NT2/D1 (cell line): ENCODE measurements at regions not wholly inside any gene's neighbourhood (a gene's known extent, or its start where the extent isn't known, plus 50 kb on each side); places are given as distances from the start of the nearest gene placed in this dataset.

Experiments
- DNase-seq: peaks from one replicate; pipeline ENCODE4 v3.0.0-alpha.2; 2011; ENCODE audit warnings: low read depth, low spot score
- H3K27me3 ChIP-seq: 2 replicates; pipeline ENCODE4 v1.6.0; 2011; ENCODE audit warnings: mild to moderate bottlenecking; ENCODE audit not compliant: insufficient read length, insufficient read depth
- H3K36me3 ChIP-seq: 2 replicates; pipeline ENCODE4 v1.6.1; 2011; ENCODE audit warnings: mild to moderate bottlenecking, low read length, mixed read lengths; ENCODE audit not compliant: insufficient read depth, insufficient read length
- H3K4me1 ChIP-seq: 2 replicates; pipeline ENCODE4 v1.5.1; 2011; ENCODE audit not compliant: insufficient read depth, insufficient read length
- H3K4me3 ChIP-seq: 2 replicates; pipeline ENCODE4 v1.5.1; 2011; ENCODE audit warnings: low read depth; ENCODE audit not compliant: insufficient read length
- H3K9ac ChIP-seq: 2 replicates; pipeline ENCODE4 v1.6.0; 2011; ENCODE audit warnings: low read depth; ENCODE audit not compliant: insufficient read length
- H3K9me3 ChIP-seq: 2 replicates; pipeline ENCODE4 v1.5.1; 2011; ENCODE audit warnings: mild to moderate bottlenecking, low read length; ENCODE audit not compliant: insufficient read depth
- SUZ12 ChIP-seq: IDR thresholded peaks from 2 replicates; pipeline ENCODE4 v1.6.1; 2011; ENCODE audit not compliant: insufficient read length, insufficient read depth; ENCODE audit errors: extremely low read depth
- YY1 ChIP-seq: IDR thresholded peaks from 2 replicates; pipeline ENCODE4 v1.6.1; 2011; ENCODE audit not compliant: insufficient read length, insufficient read depth
- ZNF274 ChIP-seq: IDR thresholded peaks from 2 replicates; pipeline ENCODE4 v1.6.1; 2011; ENCODE audit warnings: mild to moderate bottlenecking, low read depth, low read length

DNA sequence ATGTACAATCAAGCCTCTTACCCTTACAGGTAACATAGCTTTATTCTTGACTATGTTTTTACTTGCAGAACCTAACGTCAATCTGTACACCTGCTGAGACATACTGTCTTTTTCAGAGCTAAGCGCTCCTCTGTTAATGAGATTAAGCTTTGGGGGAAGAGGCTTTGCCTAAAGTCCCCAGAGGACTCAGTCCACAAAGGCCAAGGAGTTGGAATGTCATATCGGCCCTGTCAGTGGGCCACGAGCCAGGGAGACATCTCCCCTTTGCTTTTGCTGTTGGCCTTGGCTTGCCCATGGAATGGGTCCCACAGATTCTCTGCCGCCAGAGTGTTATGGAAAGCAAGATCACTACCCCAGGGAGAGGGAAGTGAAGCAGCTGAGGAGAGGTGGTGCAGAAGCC is 64.1 kb upstream of the SOX4 start:
- DNase-seq = no peak
- H3K27me3 ChIP-seq = no peaks in the 10 kb centered on the region
- no peak overlapping the region for H3K4me3 ChIP-seq
- no peaks in the 10 kb centered on the region for H3K36me3 ChIP-seq
- no peak overlapping the region for H3K9ac ChIP-seq
- H3K9me3 ChIP-seq = no peaks in the 10 kb centered on the region
- TF ChIP-seq SUZ12 (no peak), YY1 (no peak), ZNF274 (no peak)
- H3K4me1 ChIP-seq = no peaks in the 10 kb centered on the region

DNA sequence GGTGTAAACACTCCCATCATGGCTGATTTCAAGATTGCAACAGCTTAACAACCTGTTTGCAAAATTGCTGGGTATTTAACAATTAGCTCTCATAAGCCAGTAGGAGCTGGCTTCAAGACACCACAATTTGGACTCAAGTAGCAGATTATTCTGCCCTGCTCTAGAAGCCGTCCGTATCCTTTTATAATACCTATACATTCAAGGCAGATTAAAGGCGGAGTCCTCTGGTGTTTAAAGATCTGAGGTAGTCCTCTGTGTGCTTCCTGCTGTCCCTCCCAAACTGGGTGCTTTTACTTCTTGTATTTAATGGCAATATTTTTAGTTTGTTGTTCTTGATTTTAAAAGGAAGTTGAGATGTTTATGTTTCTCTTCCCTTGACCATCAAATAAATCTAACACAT is 62.2 kb upstream of the SOX4 start:
- Histone ChIP-seq H3K4me1 (no peaks in the 10 kb centered on the region), H3K36me3 (no peaks in the 10 kb centered on the region), H3K4me3 (no peak overlapping the region), H3K9ac (no peak overlapping the region), H3K9me3 (no peaks in the 10 kb centered on the region), H3K27me3 (no peaks in the 10 kb centered on the region)
- DNase-seq = no peak
- TF ChIP-seq YY1 (no peak), ZNF274 (no peak), SUZ12 (no peak)

DNA sequence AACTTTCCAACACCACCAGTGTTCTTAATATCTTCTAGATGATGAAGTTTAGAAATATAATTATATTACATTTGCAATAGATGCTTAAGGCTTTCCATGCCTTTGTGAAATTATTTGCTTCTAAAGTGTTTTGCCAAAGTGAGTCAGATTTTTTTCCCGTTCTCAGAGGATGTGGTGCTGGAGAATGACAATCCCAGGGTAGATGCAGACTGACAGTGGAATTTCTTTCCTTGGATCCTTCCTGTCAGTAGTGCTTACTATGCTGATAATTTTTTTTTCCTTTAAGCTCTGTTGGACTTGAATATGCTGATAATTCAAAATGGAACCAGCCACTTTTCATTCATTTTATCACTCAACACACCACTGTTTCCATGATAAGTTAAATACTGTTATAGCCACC is 59.9 kb upstream of the SOX4 start:
- Histone ChIP-seq H3K9me3 (no peaks in the 10 kb centered on the region), H3K9ac (no peak overlapping the region), H3K4me3 (no peak overlapping the region), H3K4me1 (no peaks in the 10 kb centered on the region), H3K36me3 (no peaks in the 10 kb centered on the region), H3K27me3 (no peaks in the 10 kb centered on the region)
- TF ChIP-seq YY1 = no peak
- TF ChIP-seq SUZ12 = no peak
- no peak for TF ChIP-seq ZNF274
- DNase-seq = no peak

DNA sequence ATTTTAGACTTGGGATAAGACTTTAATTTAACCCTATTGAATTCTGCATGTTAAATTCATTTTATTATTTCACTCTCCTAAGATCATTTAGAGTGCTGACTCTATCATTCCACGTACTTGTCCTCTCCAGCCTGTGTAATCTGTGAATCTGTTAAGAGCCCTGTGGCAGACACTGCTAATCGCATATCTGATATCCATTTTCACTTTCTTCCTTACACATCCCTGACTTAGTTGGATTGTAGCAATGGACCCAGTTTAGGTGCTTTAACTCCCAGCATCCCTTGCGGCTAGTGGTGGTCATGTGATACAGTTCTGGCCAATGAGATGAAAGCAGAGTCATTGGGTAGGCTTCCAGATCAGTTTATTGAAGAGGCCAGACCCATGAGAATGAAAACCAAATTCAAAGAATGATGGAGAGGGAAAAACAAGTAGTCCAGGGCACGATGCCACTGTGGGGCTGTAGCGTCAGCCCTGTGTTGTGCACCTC is 57.2 kb upstream of the SOX4 start:
- H3K36me3 ChIP-seq = no peaks in the 10 kb centered on the region
- no peaks in the 10 kb centered on the region for H3K9me3 ChIP-seq
- no peak for TF ChIP-seq YY1
- no peak for TF ChIP-seq SUZ12
- no peak for TF ChIP-seq ZNF274
- no peaks in the 10 kb centered on the region for H3K4me1 ChIP-seq
- no peak overlapping the region for H3K4me3 ChIP-seq
- H3K9ac ChIP-seq = no peak overlapping the region
- no peak for DNase-seq
- H3K27me3 ChIP-seq = no peaks in the 10 kb centered on the region

DNA sequence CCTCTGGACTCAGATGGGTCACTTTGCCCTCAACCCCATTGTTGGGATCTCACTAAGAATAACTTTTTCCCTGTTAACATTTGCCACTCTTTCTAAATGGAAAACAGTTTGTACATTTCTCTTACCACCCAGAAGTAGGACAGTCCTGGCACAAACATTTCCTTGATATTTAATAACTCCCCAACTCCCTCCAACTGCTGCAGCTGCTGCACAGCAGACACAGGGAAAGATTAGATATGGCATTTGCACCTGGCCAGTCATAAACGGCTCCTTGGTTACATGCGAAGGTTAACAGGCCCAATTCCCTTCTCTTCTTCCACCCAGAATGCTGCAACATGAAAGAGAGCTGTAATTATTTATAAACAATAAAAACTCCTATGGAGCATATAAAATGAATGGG is 55.9 kb upstream of the SOX4 start:
- Histone ChIP-seq H3K36me3 (no peaks in the 10 kb centered on the region), H3K27me3 (no peaks in the 10 kb centered on the region), H3K4me3 (no peak overlapping the region), H3K4me1 (no peaks in the 10 kb centered on the region), H3K9me3 (no peaks in the 10 kb centered on the region), H3K9ac (no peak overlapping the region)
- TF ChIP-seq SUZ12 = no peak
- no peak for TF ChIP-seq ZNF274
- no peak for TF ChIP-seq YY1
- no peak for DNase-seq

DNA sequence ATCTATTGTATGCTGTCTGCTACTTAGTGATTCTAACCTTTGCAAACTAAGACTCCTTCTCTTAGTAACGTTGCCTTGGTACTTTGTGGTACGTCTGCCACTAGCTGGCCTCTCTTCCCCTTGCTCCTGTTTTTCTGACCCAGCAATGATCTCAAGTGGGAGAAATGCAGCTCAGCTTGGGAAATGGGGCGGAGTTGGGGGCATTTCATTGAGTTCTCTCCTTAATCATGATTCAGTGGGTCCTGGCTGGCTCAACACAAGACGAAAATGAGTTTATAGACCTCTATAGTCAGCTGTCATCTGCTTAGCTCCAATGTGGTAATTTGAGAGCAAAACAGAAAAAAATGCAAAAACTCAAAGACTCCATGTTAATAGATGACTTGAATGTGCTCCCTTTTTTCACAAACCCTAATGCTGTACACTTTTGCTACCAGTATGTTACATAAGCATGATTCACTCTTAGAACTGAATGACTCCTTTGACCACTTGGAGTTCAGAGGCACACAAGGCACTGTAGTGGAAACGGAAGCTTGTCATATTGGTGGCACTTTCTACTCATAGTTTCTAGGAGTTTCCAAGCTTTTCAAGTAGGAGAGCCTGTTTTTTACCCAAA is 55.3 kb upstream of the SOX4 start:
- DNase-seq = no peak
- Histone ChIP-seq H3K4me3 (no peak overlapping the region), H3K27me3 (no peaks in the 10 kb centered on the region), H3K36me3 (no peaks in the 10 kb centered on the region), H3K4me1 (no peaks in the 10 kb centered on the region), H3K9me3 (no peaks in the 10 kb centered on the region), H3K9ac (no peak overlapping the region)
- no peak for TF ChIP-seq YY1
- TF ChIP-seq ZNF274 = no peak
- TF ChIP-seq SUZ12 = no peak

DNA sequence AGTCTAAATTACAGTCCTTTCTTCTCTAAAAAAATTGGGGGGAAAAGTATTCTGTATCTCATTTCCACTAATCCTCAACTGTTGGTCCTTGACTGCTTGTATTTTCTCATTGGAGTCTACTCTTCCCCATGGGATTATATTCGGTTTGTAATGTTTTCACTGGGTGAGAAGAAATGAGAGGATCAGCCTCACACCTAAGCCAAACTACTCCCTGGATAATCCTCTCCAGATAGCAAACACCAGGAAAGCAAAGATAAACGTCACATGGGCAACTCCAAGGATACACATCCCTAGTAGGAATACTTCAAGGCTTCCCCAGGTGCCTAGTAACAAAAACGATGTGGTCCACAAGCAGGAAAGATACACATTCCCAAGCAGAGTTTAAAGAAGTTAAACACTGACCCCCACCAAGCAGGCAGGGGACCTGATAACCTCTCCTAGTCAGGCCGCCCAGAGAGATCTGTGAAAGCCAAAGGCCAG is 53.9 kb upstream of the SOX4 start:
- Histone ChIP-seq H3K9me3 (no peaks in the 10 kb centered on the region), H3K4me3 (no peak overlapping the region), H3K9ac (no peak overlapping the region), H3K4me1 (no peaks in the 10 kb centered on the region), H3K27me3 (no peaks in the 10 kb centered on the region), H3K36me3 (no peaks in the 10 kb centered on the region)
- DNase-seq = no peak
- TF ChIP-seq ZNF274 (no peak), SUZ12 (no peak), YY1 (no peak)
